Smooth muscle cell (in vitro differentiated cells): ENCODE measurements at regions not wholly inside any gene's neighbourhood (a gene's known extent, or its start where the extent isn't known, plus 50 kb on each side); places are given as distances from the start of the nearest gene placed in this dataset.

Source experiments
- DNase-seq: peaks from one replicate; lab custom pipeline; 2025; ENCODE audit not compliant: unreplicated experiment; lab: John Stamatoyannopoulos, UW
- H2AFZ ChIP-seq: fragments of 200-600 bp; sonication (generic); 2 replicates; pipeline ENCODE4 v1.6.0; 2016; ENCODE audit warnings: antibody characterized with exemption, low read depth, mild to moderate bottlenecking
- H3F3A ChIP-seq: fragments of 200-600 bp; sonication (generic); 2 replicates; pipeline ENCODE4 v1.6.0; 2017; ENCODE audit warnings: antibody characterized with exemption, low read depth
- H3K27ac ChIP-seq: fragments of 200-600 bp; sonication (generic); 2 replicates; pipeline ENCODE4 v1.5.1; 2016; ENCODE audit warnings: low read depth, mild to moderate bottlenecking
- H3K27me3 ChIP-seq: fragments of 200-600 bp; sonication (generic); 2 replicates; pipeline ENCODE4 v1.6.1; 2016; ENCODE audit warnings: low read depth, mild to moderate bottlenecking
- H3K36me3 ChIP-seq: fragments of 200-600 bp; sonication (generic); 2 replicates; pipeline ENCODE4 v1.5.1; 2016; ENCODE audit warnings: low read depth
- H3K4me1 ChIP-seq: fragments of 200-600 bp; sonication (generic); 2 replicates; pipeline ENCODE4 v1.5.1; 2016; ENCODE audit warnings: low read depth
- H3K4me2 ChIP-seq: fragments of 200-600 bp; sonication (generic); 2 replicates; pipeline ENCODE4 v1.6.0; 2016; ENCODE audit warnings: mild to moderate bottlenecking
- H3K4me3 ChIP-seq: fragments of 200-600 bp; sonication (generic); 2 replicates; pipeline ENCODE4 v1.5.1; 2016; ENCODE audit warnings: mild to moderate bottlenecking
- H3K79me2 ChIP-seq: fragments of 200-600 bp; sonication (generic); 2 replicates; pipeline ENCODE4 v1.6.0; 2016; ENCODE audit warnings: low read depth, mild to moderate bottlenecking
- H3K9ac ChIP-seq: fragments of 200-600 bp; sonication (generic); 2 replicates; pipeline ENCODE4 v1.6.0; 2016; ENCODE audit warnings: low read depth
- H3K9me3 ChIP-seq: fragments of 200-600 bp; sonication (generic); replicated peaks from 2 replicates; pipeline ENCODE4 v1.5.1; 2016; ENCODE audit warnings: low read depth
- H4K20me1 ChIP-seq: fragments of 200-600 bp; sonication (generic); 2 replicates; pipeline ENCODE4 v1.6.0; 2016; ENCODE audit warnings: low read depth
- WGBS: methylation state at CpG from one replicate; pipeline ENCODE4 v1.1.7; 2016; ENCODE audit warnings: low lambda C conversion rate; 5-methylcytosine and 5-hydroxymethylcytosine counted together
- TF ChIP-seq, protein P1 (sequence below): fragments of 200-600 bp; sonication (generic); IDR thresholded peaks from 2 replicates; pipeline ENCODE4 v1.5.1; 2017; ENCODE audit warnings: borderline replicate concordance, mild to moderate bottlenecking, antibody characterized with exemption; ENCODE audit not compliant: insufficient read depth, poor library complexity, severe bottlenecking

DNA sequence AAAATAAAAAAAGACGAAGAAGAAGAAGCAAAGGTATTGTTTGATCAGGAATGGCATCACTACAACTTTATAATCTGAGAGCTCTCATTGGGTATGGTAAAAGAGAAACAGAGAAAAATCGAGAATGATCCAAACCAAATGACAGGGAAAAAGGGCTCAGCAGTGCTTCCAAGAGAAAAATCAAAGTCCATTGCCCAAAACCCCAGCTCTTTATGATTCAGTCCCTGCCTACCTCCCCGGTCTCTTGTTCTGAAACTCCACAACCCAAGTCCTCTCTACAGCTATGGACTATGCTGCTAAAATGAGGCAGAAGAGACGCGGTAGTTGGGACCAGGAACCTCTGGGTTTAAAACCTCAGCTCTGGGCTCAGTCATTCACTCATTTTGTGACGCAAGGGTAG is 341.1 kb upstream of the PPARGC1A start:
- H3K4me3 ChIP-seq: no peak overlapping the region
- H2AFZ ChIP-seq: no peak overlapping the region
- 91% methylated on average over 6 of the region's 6 CpGs for WGBS
- no peaks in the 10 kb centered on the region for H3K27me3 ChIP-seq
- TF ChIP-seq, protein P1, sequence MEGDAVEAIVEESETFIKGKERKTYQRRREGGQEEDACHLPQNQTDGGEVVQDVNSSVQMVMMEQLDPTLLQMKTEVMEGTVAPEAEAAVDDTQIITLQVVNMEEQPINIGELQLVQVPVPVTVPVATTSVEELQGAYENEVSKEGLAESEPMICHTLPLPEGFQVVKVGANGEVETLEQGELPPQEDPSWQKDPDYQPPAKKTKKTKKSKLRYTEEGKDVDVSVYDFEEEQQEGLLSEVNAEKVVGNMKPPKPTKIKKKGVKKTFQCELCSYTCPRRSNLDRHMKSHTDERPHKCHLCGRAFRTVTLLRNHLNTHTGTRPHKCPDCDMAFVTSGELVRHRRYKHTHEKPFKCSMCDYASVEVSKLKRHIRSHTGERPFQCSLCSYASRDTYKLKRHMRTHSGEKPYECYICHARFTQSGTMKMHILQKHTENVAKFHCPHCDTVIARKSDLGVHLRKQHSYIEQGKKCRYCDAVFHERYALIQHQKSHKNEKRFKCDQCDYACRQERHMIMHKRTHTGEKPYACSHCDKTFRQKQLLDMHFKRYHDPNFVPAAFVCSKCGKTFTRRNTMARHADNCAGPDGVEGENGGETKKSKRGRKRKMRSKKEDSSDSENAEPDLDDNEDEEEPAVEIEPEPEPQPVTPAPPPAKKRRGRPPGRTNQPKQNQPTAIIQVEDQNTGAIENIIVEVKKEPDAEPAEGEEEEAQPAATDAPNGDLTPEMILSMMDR: no peak
- H3K79me2 ChIP-seq: no peaks in the 10 kb centered on the region
- H4K20me1 ChIP-seq: no peaks in the 10 kb centered on the region
- no peak overlapping the region for H3K9ac ChIP-seq
- H3K36me3 ChIP-seq: no peaks in the 10 kb centered on the region
- no peak for DNase-seq
- no peak overlapping the region for H3K4me2 ChIP-seq
- H3K4me1 ChIP-seq: peaks cover 9% of the 10 kb centered on the region
- no peaks in the 10 kb centered on the region for H3K9me3 ChIP-seq
- H3F3A ChIP-seq: no peaks in the 10 kb centered on the region
- H3K27ac ChIP-seq: no peak overlapping the region

DNA sequence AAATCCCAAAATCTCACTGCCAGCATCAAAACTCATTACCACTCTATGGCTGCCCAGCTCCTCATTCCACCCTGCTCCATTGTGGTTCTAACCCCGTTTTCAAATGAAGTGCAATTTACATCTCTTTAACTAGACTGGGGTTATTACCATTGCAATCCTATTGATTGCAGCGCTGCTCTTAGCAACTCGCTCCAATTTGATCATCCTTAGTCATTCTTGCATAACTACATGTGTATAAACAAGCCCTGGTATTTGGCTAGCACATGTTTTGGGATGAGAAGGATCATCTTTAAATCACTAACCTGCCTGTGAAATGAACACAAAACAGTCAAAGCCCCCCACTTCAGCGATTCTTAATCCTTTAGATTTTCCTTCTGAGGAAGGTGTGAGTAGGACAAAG is 340.1 kb upstream of the PPARGC1A start:
- Histone ChIP-seq H3K4me1 (peaks cover 9% of the 10 kb centered on the region), H3K27me3 (no peaks in the 10 kb centered on the region), H3K9me3 (no peaks in the 10 kb centered on the region), H3K79me2 (no peaks in the 10 kb centered on the region), H4K20me1 (no peaks in the 10 kb centered on the region), H3K9ac (no peak overlapping the region), H3K36me3 (no peaks in the 10 kb centered on the region), H3K27ac (no peak overlapping the region), H3K4me2 (no peak overlapping the region), H3F3A (no peaks in the 10 kb centered on the region), H3K4me3 (no peak overlapping the region), H2AFZ (no peak overlapping the region)
- no peak for DNase-seq
- TF ChIP-seq, protein P1: no peak
- WGBS: 81% methylated on average over 4 of the region's 4 CpGs

DNA sequence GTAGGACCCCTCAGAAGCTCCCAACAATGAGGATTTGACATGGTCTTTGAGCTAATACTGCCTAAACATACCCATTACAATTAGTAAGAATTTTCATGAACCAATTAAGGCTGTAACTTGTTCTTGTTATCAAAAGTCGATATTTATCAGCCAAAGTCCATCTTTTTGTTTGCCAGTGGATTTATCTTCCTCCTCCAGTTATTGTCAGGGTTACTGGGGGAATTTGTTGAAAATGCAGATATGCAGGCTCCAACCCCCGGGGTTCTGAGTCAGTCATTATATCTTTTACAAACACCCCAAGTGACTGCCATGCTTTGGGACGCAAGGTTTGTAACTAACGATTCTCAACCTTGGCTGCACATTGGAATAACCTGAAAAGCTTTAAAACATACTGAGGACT is 338.8 kb upstream of the PPARGC1A start:
- Histone ChIP-seq H2AFZ (no peak overlapping the region), H3K36me3 (no peaks in the 10 kb centered on the region), H3K4me3 (no peak overlapping the region), H3K9ac (no peak overlapping the region), H3K4me1 (peaks cover 9% of the 10 kb centered on the region), H3K79me2 (no peaks in the 10 kb centered on the region), H3K27me3 (no peaks in the 10 kb centered on the region), H4K20me1 (no peaks in the 10 kb centered on the region), H3F3A (no peaks in the 10 kb centered on the region), H3K4me2 (no peak overlapping the region), H3K9me3 (no peaks in the 10 kb centered on the region), H3K27ac (no peak overlapping the region)
- TF ChIP-seq, protein P1: no peak
- no peak for DNase-seq
- WGBS: 93% methylated on average over 4 of the region's 4 CpGs

DNA sequence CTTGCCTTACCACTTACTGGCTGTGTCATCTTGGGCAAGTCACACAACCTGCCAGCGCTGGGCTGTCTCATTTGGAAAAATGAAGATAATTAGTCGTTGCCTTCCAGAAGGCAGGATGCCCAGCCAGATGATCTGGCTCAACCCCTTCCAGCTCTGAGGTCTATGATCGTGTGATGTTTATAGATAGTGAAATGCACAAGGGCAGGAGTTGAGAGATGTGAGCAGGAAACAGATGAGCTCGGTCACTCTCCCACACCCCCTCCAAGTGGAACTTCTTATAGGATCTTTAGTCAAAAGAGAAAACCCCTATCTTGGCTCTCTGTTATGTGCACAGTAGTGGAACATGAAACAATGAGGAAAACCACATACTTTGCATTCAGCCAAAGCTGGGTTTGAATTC is 336.8 kb upstream of the PPARGC1A start:
- no peak for DNase-seq
- Histone ChIP-seq H3K36me3 (no peaks in the 10 kb centered on the region), H3K27me3 (no peaks in the 10 kb centered on the region), H3K4me2 (no peak overlapping the region), H3K4me1 (no peaks in the 10 kb centered on the region), H4K20me1 (no peaks in the 10 kb centered on the region), H3K4me3 (no peak overlapping the region), H3K9ac (no peak overlapping the region), H2AFZ (no peak overlapping the region), H3K79me2 (no peaks in the 10 kb centered on the region), H3K27ac (no peak overlapping the region), H3F3A (no peaks in the 10 kb centered on the region), H3K9me3 (no peaks in the 10 kb centered on the region)
- 66% methylated on average over 4 of the region's 4 CpGs for WGBS
- TF ChIP-seq, protein P1: no peak
